B cell (primary cell): ENCODE measurements at regions not wholly inside any gene's neighbourhood (a gene's known extent, or its start where the extent isn't known, plus 50 kb on each side); places are given as distances from the start of the nearest gene placed in this dataset.
"Not testable (repeated sequence)": the region's sequence is repeated elsewhere in the genome, so short reads cannot be mapped to it uniquely, and the experiment has no call there.

Experiments
- EZH2 ChIP-seq: IDR thresholded peaks from 2 replicates; pipeline ENCODE4 v1.6.1; 2012; ENCODE audit warnings: borderline replicate concordance, low read depth, mild to moderate bottlenecking, moderate library complexity, low read length; ENCODE audit not compliant: insufficient read depth, poor library complexity, severe bottlenecking
- TF ChIP-seq, protein P1 (sequence below): fragments of 200-600 bp; IDR thresholded peaks from one replicate; pipeline ENCODE4 v1.8.0; 2022; ENCODE audit warnings: antibody characterized with exemption, mild to moderate bottlenecking

GRCh38 chr7:51805783-51806431 lies 489.3 kb upstream of the COBL start:
- TF ChIP-seq, protein P1, sequence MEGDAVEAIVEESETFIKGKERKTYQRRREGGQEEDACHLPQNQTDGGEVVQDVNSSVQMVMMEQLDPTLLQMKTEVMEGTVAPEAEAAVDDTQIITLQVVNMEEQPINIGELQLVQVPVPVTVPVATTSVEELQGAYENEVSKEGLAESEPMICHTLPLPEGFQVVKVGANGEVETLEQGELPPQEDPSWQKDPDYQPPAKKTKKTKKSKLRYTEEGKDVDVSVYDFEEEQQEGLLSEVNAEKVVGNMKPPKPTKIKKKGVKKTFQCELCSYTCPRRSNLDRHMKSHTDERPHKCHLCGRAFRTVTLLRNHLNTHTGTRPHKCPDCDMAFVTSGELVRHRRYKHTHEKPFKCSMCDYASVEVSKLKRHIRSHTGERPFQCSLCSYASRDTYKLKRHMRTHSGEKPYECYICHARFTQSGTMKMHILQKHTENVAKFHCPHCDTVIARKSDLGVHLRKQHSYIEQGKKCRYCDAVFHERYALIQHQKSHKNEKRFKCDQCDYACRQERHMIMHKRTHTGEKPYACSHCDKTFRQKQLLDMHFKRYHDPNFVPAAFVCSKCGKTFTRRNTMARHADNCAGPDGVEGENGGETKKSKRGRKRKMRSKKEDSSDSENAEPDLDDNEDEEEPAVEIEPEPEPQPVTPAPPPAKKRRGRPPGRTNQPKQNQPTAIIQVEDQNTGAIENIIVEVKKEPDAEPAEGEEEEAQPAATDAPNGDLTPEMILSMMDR = not testable (repeated sequence)
- TF ChIP-seq EZH2 = not testable (repeated sequence)
